OCI-LY3 (cell line): ENCODE measurements at regions not wholly inside any gene's neighbourhood (a gene's known extent, or its start where the extent isn't known, plus 50 kb on each side); places are given as distances from the start of the nearest gene placed in this dataset.
A peak's percentile ranks its signal among the peaks of the same experiment; 100 is the strongest.

Source experiments
- EZH2phosphoT487 ChIP-seq: fragments of 200-600 bp; shearing (Covaris generic); IDR thresholded peaks from 2 replicates; pipeline ENCODE4 v1.6.1; 2018; ENCODE audit warnings: antibody characterized with exemption, mixed run types, low read depth
- TF ChIP-seq, protein P1 (sequence below): fragments of 200-600, 300-600 bp; sonication (generic); IDR thresholded peaks from 2 replicates; pipeline ENCODE4 v1.5.1; 2014; ENCODE audit warnings: antibody characterized with exemption, low read length, low read depth

DNA sequence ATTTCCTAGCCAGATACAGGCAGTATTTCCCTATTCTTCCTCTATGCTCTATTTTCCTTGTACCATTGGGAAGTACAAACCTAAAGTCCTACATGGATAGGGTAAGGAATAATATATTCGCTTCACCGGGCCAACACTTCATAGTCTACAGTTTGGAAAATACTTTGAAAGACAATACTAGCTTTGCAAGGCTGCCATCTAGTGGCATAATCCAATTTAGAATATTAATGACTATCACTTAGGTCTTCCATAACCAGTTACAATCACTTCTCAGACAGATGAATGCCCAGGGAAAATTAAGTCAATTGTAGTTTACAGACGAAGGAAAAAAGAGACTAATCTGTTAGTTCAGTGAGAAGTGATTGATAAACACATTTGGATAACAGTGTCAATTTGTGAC, 141.0 kb upstream of the FAM47C start:
- TF ChIP-seq, protein P1, sequence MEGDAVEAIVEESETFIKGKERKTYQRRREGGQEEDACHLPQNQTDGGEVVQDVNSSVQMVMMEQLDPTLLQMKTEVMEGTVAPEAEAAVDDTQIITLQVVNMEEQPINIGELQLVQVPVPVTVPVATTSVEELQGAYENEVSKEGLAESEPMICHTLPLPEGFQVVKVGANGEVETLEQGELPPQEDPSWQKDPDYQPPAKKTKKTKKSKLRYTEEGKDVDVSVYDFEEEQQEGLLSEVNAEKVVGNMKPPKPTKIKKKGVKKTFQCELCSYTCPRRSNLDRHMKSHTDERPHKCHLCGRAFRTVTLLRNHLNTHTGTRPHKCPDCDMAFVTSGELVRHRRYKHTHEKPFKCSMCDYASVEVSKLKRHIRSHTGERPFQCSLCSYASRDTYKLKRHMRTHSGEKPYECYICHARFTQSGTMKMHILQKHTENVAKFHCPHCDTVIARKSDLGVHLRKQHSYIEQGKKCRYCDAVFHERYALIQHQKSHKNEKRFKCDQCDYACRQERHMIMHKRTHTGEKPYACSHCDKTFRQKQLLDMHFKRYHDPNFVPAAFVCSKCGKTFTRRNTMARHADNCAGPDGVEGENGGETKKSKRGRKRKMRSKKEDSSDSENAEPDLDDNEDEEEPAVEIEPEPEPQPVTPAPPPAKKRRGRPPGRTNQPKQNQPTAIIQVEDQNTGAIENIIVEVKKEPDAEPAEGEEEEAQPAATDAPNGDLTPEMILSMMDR: peak; percentile 64
- TF ChIP-seq EZH2phosphoT487: no peak
